ENCODE measurements at regions not wholly inside any gene's neighbourhood (a gene's known extent, or its start where the extent isn't known, plus 50 kb on each side); places are given as distances from the start of the nearest gene placed in this dataset.

GRCh38 chr5:6868171-6868570, 154.9 kb downstream of the TENT4A start:
- Histone ChIP-seq H3K56ac (ENCODE audit: insufficient read length, low read depth, low read length) (no peak overlapping the region), H2BK20ac (ENCODE audit: low read depth, low read length, poor library complexity, severe bottlenecking) (no peak overlapping the region), H2BK15ac (ENCODE audit: low read depth, low read length) (no peak overlapping the region), H3K4me2 (ENCODE audit: insufficient read depth, insufficient read length, low read length) (no peak overlapping the region), H3K9ac (ENCODE audit: extremely low read depth, insufficient read length, low read length) (no peak overlapping the region), H2AK5ac (ENCODE audit: insufficient read length, low read length) (no peak overlapping the region), H2AFZ (ENCODE audit: low read length) (no peak overlapping the region), H3K23me2 (ENCODE audit: insufficient read length, low read depth, low read length, poor library complexity, severe bottlenecking) (no peaks in the 10 kb centered on the region), H4K8ac (replicated peaks; ENCODE audit: insufficient read length, low read depth, low read length) (no peak overlapping the region), H2BK12ac (ENCODE audit: insufficient read length, low read depth, low read length) (no peak overlapping the region), H3K14ac (ENCODE audit: insufficient read depth, low read length) (no peak overlapping the region), H3K18ac (ENCODE audit: insufficient read length, low read depth, low read length) (no peak overlapping the region), H3K4ac (ENCODE audit: low read depth, low read length) (no peak overlapping the region), H3K9me3 (ENCODE audit: control insufficient read depth, low read depth, low read length) (peaks cover 2% of the 10 kb centered on the region), H3K27me3 (ENCODE audit: insufficient read depth, low read length) (no peaks in the 10 kb centered on the region), H3K27ac (ENCODE audit: insufficient read length, low read depth, low read length) (no peak overlapping the region), H3K79me1 (ENCODE audit: insufficient read depth, low read depth, low read length, poor library complexity, severe bottlenecking) (no peaks in the 10 kb centered on the region), H3T11ph (ENCODE audit: low read length) (no peak overlapping the region), H3K4me1 (ENCODE audit: insufficient read depth, low read length) (no peaks in the 10 kb centered on the region), H2BK120ac (ENCODE audit: low read depth, low read length, poor library complexity, severe bottlenecking) (no peak overlapping the region), H4K5ac (ENCODE audit: insufficient read length, low read depth, low read length) (no peak overlapping the region), H3K23ac (ENCODE audit: insufficient read length, low read depth, low read length) (no peak overlapping the region), H3K79me2 (ENCODE audit: insufficient read depth, low read length) (no peaks in the 10 kb centered on the region), H4K20me1 (ENCODE audit: control insufficient read depth, insufficient read depth, insufficient read length) (no peaks in the 10 kb centered on the region), H2BK5ac (ENCODE audit: insufficient read length, low read length) (no peak overlapping the region), H4K91ac (ENCODE audit: insufficient read length, low read depth, low read length) (no peak overlapping the region)
- Mint-ChIP-seq H3K36me3 (ENCODE audit: insufficient read depth in 1 of 3, low read depth in 3 of 3) (peaks cover 0 to 4% (median under 1%) of the 10 kb centered on the region in 3 experiments; a peak in 2 of 7 replicates), H3K27ac (no peak overlapping the region), H3K4me1 (no peaks in the 10 kb centered on the region), H3K4me3 (no peak overlapping the region), H3K27me3 (ENCODE audit: low read depth) (peaks cover 6% of the 10 kb centered on the region; the same call in 1 of the 2 replicates), H3K9me3 (peaks cover 9 to 12% of the 10 kb centered on the region in 2 experiments)
- DNase-seq = no peak
- WGBS (ENCODE audit: extremely low coverage, insufficient read length, low lambda C conversion rate) = no CpG with 5 or more reads among the region's 9 CpGs
- no peak for TF ChIP-seq CTCF (conservative IDR thresholded peaks at IDR 0.05)

All from H9 (cell line).